HS-27A (cell line): ENCODE measurements at regions not wholly inside any gene's neighbourhood (a gene's known extent, or its start where the extent isn't known, plus 50 kb on each side); places are given as distances from the start of the nearest gene placed in this dataset.
A peak's percentile ranks its signal among the peaks of the same experiment; 100 is the strongest.
"Not testable (repeated sequence)": the region's sequence is repeated elsewhere in the genome, so short reads cannot be mapped to it uniquely, and the experiment has no call there.

ENCODE experiments used
- DNase-seq: peaks from one replicate; pipeline ENCODE4 v3.0.0-alpha.2; 2012; ENCODE audit warnings: low read depth, missing footprints

DNA sequence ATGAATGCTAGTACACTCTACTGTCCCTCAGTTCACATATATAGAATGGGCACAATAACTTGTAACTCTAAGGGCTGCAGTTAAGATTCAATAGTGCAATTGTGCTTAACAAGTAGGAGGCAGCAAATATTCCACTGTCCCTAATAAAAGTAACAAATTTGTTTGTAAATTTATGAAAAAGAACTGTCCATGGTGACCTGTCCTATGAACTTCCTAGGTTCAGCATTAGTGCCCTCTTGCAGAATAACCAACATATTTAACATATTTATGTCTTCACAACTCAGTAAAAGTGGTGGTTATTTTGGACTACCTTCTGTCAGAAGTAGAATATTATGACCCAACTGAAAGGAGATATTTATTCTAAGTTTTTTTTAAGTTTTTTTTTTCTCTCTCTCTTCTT lies 327.8 kb downstream of the CENPW start:
- DNase-seq = no peak

DNA sequence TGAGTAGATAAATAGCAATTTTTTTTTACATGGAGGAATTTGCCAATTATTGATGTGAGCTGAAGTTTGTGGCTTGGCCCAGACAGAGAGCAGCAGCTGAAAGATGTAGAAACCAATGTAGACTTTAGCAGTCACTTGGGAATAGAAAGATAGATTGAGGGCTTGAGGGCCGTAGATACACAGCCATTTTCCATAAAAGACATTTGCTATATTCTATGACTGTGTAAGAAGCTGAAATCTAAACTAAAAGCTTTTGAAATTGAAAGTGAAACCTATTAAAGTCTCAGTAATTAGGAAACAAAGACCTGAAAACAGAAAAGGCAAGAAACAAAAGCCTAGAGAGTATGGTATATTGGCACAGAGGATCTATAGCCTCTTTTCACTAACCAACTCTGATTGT lies 332.7 kb downstream of the CENPW start:
- DNase-seq = no peak

DNA sequence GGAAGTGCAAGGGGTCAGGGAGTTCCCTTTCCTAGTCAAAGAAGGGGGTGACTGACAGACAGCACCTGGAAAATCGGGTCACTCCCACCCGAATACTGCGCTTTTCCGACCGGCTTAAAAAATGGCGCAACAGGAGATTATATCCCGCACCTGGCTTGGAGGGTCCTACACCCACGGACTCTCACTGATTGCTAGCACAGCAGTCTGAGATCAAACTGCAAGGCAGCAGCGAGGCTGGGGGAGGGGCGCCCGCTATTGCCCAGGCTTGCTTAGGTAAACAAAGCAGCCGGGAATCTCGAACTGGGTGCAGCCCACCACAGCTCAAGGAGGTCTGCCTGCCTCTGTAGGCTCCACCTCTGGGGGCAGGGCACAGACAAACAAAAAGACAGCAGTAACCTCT lies 333.8 kb downstream of the CENPW start:
- DNase-seq = not testable (repeated sequence)

DNA sequence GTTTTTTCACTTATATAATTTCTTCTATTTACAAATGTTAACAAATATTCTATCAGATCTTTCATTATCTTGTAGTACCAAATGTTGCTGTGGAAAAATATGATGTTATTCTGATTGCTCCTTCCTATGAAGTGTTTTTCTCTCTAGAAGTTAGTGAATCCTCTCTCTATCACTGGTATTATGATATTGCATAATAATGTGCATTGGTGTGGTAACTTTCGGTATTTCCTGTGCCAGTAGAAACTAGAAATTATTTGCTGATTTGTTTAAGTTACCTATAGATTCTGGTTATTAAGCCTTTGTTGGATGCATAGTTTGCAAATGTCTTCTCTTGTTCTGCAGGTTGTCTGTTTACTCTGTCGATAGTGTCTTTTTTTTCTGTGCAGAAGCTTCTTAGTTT lies 342.5 kb downstream of the CENPW start:
- DNase-seq = no peak

DNA sequence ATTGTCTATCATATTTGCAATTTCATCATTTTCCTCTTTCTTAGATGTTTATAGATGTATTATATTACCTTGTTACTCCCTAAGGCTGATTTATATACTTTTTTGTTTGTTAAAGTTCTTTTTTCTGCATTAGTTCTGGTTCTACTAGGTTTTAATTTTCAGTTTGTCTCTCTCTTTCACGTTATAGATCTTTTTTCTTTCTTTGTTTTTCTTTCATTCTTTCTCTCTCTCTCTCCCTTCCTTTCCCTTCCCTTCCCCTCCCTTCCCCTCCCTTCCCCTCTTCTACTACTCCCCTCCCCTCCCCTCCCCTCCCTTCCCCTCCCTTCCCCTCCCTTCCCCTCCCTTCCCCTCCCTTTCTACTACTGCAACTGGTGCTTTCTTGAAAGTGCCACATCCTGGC lies 345.3 kb downstream of the CENPW start:
- DNase-seq = no peak

DNA sequence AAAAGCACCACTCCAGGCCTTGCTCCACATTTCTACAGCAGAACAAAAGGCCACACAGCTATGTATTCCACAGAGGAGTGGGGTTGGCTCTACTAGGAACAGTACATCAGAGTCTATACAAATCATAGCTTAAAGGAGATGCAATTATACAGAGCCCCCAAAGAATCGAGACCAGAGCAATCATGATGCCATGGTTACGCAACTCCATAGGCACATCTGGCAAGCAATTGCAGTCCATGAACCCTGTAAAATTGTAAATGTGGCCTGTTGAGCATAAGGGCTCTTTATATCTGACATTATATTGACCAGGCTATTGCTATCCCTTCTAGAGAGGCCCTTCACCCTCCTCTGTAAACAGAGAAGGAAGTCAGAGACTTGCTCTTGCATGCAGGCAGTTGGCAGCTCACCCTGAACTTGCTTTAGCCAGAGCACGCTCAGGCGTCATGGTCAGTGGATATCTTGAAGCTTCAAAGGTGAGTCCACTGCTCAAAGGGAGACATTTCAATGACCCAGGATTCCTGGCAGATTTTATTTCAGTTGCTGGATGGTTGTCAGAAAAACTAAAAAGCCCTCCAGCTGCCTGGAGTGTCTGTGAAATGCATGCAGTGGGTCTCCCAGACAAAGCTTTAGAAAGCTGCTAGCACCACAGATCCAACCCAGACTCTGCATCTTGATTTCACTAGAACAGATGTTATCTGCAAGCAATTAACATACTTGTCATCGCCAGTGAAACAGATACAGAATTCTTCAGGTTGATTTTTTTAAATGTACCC lies 357.2 kb downstream of the CENPW start:
- no peak for DNase-seq

DNA sequence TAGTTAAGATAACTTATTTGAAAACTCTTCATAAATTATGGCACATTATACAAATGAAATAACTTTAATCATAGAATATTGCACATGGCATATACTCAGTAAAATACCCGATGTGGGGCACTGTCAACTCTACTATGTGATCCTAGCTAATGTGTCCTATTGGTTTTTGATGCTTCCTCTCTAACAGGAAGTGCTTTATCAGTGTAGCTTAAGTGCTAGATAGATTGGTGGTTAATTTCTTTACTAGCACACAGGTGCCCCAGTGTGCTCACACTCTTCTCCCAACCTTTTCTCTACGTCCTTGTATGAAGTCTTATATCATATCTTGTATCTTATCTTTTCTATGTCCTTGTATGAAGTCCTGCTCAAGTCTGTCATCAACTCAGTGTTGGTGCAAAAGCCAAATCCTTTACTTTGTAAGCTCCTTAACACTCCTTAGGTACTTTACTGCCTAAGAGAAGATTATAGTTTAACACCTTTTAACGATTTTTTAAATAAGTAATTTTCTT lies 358.9 kb downstream of the CENPW start:
- no peak for DNase-seq

DNA sequence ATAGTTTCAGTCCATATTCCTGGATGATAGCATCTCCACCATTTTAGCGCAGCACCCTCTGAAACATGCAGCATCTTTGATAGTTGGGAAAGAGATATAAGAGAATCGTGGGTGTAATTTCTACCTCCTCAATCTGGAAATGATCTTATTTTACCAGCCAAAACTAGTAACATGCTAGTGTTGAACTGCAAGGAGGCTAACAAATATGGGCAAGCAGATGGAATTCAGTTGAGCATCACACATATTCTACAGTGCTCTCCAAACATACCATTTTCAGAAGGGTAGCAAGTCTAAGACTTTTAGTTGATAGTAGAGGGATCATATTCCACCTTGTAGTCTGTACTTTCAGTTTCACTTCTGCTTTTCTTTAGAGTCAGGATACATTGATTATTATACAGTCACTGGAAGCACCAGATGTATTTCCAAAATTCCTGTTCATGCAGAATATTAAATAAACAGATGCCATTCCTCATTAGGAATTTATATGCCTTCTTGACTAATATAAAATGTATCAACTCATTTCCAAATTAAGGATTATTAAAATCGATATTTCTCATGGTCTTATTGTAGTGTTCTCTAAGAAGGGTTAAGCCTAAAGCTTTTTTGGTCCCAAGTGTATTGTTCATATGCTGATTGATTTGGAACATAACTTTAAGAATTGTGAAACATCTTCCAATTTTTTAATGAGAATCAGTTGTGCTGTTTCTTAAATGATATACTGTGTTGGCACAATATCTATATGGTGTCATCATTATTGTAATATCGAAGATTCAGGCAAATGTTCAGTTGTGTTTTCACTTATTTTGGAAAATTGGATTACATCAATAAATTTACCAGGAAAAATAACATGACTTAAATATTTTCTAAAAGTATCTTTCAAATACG lies 362.0 kb downstream of the CENPW start:
- no peak for DNase-seq

DNA sequence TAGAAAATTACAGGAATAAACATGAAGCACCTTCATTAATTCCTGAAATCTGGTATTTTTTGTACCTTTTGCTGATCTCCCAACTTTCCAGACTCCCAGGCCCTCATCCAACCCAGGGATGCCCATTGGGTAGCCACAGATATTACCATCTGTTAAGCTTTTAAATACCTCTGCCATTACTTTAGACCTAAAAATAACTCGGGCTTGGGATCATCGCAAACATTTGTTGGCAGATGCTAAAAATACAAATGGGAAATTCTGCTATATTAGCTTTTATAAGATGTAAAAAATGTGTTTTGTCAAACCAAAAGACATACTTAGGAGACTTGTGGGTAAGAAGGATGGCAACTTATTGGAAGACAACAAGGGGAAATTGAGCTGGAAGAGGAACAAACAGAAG lies 376.1 kb downstream of the CENPW start:
- DNase-seq = no peak

DNA sequence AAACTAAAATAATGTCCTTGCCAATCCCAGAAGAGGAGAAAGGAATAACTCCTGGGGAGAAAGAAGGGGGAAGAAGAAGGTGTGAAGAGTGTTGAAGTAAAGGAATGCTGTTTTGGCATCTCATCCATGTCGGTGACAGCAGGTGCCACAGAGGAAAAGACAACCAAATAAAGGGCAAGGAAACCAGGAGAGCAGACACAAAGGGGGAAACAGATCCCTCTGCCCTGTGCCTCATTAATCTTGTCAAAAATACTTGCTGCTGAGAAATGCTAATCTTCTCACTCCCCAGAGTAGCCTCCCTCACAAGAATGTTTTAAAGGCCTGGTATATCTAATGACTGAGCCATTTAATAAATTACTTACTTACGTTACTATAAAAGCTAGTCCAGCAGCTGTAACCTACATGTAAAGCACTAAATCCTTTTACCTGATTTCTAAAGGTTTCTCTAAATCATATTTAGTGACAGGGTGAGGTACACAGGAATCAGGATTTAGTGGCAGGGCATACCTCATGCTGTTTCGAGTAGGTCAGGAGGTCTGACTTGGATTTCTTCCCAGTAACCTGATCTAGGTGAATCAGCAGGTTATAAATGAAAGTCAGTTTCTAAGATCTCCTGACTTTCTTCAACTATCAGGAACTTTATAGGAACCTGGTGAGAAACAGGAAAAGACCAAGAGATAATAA lies 377.1 kb downstream of the CENPW start:
- no peak for DNase-seq

DNA sequence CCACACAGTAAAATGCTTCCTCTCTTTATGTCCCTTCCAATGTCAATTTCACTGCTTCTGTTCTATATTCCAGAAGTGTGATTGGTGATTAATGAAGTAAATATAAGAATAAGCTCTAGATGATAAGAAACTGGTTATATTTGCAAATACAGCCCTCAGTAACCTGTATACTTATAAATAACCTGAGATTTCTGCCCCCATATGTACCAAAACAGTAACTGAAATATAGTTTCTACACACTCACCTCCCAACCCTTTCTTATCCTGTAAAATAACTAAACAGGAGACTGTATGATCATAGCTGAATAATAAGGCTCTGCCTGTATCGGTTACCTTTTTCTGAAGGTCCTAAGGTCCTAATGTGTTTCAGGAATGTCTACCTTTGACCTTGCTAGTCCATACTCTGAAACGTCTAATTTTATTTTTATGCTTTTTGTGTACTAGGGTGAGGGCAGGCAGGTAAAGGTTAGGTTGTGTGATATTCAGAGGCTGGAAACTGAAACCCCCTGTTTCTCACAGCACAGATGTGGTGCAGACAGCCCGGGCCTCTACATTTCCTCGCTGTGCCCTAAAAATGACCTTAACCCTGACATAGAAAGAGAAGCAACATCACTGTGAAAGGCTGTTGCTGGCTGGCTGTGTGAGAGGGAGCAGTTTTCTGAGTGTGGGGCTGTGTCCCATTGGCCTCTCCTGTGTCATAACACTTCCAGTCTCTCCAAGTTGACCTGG lies 378.8 kb downstream of the CENPW start:
- DNase-seq = no peak

DNA sequence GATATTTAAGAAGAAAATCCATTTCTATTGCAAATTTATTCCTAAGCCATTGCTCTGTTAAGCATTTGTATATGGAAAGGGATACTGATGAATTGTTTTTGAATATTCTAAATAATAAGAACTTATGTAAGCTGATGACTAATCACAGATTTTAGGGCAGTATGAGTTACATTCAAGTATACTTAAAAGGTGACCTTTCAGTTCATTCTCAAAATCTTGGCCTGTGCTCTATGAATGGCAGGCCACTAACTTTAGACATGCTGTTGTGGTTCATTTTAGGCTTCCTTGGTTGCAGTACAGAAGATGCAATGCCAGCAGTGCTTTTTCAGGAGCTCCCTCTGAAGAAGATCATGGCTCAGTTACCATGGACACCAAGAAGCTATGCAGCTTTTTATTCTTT lies 380.4 kb downstream of the CENPW start:
- DNase-seq = no peak

DNA sequence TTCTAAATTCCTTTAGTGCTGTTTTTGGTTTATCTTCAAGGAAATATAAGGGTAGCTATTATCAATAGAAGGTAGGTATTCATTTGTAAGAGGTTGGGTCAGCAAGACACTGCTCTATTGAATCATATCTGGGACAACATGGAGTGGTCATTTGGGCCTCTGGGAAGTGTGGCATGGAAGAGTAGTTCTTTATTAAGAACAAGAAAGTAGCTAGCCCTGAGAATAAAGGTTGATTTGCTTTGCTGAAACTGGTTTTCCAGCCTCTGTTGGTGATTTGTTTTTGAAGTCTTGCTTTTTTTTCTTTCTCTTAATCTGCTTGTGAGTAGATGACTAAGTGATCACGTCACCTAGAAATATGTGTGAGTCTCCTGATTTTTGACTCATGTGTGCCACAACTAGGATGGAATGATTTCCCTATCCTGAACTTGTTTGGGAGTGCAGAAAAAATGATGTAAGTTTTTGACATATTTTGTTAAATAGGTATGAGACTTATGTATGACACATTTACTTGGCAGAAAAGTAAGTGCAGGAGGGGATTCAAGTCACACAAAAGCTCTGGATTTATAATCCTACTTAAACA lies 381.8 kb downstream of the CENPW start:
- DNase-seq = peak; percentile 91

DNA sequence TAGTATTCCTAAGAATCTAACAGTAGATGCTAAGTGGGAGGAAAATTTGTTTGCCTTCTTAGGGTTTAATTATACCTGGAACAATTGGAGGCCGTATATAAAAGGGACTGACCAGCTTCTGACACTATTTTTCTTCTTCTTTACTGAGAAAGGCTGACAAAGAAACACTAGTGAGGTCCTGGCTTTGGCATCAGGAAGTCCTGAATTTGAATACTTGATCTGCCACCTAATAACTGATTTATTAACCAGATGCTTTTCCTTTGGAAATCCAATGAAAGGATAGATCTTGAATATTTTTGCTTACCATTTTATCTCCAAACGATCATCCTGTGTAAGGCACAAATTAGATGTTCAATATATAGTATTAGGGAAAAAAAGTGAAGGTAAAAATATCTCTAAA lies 382.5 kb downstream of the CENPW start:
- no peak for DNase-seq

DNA sequence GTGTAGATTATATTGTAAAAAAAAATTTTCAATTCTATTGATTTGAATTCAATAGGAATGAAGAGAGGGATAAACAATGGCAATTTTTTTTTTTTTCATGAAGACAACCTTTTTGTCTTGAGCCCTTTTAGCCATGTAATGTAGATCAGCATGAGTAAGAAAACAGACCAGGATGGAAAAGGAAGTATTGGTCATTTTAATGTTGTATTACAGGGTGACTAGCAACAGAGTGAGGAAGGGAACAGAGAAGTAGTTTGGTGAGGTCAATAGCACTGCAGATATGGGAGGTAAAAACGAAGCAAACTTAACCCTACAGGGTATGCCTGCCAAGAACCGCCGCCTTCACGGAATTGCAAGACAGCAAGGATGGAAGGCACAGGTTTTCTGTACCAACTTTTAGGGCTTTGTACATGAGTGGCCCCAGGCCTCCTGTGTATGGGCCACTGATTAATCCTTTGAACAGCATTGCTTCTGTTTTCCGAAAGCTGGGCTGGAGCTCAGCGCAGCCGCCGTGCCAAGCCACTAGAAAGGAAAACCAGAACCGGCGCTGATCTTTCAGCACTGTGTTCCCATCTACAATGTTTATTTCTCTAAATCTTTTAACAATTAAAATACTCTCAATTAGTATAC lies 383.7 kb downstream of the CENPW start:
- no peak for DNase-seq

DNA sequence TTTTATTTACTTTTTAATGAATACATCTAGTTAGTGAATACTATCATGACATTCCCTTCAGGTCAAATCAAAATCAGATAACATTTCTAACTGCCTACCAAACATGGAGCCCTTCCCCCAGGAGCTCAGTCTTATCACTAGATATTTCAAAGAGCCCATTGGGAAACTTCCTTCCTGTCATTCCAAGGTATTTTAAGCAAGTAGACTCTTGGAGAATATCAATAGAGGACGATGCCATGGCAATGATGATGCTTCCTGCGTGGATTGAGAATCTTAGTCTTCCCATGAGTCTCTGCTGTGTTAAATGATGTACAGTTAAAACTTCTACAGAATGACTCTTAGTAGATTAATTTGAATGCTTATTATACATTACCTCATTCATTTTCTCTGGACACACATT lies 384.9 kb downstream of the CENPW start:
- DNase-seq = no peak

DNA sequence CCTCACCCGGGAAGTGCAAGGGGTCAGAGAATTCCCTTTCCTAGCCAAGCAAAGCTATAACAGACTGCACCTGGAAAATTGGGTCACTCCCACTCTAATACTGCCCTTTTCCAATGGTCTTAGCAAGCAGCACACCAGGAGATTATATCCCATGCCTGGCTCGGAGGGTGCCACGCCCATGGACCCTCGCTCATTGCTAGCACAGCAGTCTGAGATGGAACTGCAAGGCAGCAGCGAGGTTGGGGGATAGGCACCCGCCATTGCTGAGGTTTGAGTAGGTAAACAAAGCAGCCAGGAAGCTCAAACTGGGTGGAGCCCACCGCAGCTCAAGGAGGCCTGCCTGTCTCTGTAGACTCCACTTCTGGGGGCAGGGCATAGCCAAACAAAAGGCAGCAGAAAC lies 386.5 kb downstream of the CENPW start:
- not testable (repeated sequence) for DNase-seq

DNA sequence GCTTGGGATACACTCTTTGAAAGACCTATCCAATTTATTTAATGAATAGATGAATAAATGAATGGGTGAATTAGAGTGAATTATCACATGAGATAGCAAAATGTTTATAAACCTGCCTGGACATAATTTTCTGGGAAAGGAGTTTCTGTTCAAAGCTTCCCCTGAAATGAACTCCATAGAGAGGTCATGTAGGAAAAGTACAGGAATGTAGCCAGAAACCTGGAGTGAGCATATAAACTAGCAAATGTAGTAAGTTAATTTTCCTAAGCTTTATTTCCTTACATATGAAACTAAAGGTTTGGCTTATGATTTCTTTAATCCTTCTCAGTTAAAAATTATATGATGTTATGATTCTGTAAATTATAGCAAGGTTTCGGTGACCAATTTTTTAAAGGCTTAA lies 380.3 kb upstream of the RSPO3 start:
- no peak for DNase-seq

DNA sequence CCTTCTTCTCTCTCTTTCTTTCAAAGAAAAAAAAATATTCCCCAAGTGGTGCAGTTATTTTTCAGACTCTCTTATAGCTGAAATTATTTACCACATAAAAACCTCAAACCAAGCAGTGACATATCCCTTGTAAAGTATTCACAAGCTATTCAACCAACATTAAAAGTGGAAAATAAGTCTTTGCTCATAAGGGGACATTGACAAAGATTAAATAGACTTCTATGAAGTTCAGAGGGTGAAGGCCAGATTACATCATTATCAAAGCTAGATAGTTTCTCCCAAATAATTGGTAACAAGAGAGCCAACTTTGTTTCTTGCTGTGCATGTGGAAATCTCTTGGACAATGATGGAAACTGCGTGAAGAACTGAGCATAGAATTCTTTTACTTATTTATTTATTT lies 379.8 kb upstream of the RSPO3 start:
- DNase-seq = no peak

DNA sequence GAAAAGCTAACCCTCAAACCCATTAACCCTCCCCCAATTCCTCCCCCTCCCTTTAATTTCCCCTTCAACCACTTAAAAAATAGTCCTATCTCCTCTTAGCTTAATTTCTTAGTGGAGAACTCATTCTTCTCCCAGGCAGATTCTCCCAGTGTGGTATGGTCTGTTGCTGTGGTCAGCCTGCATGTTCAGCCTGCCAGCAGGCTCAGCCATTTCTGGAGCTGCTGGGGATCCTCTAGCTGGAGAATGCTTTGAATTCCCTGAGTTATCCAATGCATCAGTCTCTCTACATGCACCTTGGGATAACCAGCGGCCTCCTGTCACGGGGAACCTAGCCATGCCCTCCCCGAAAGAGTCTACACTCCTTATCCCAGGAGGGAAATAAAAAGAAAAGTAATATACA lies 375.4 kb upstream of the RSPO3 start:
- no peak for DNase-seq
